ENCODE measurements at regions not wholly inside any gene's neighbourhood (a gene's known extent, or its start where the extent isn't known, plus 50 kb on each side); places are given as distances from the start of the nearest gene placed in this dataset.

- CTCF ChIA-PET: no interaction called here
- Histone ChIP-seq H3K56ac (ENCODE audit: extremely low read depth, insufficient read depth, low read length) (no peak overlapping the region), H3K9ac (ENCODE audit: low read depth, low read length) (no peak overlapping the region), H3K27me3 (ENCODE audit: control insufficient read depth, insufficient read depth, low read length) (peaks cover 40% of the 10 kb centered on the region), H2AFZ (replicated peaks; ENCODE audit: low read length, poor library complexity) (no peak overlapping the region), H2AK9ac (replicated peaks; ENCODE audit: low read depth, low read length, poor library complexity) (no peak overlapping the region), H2BK5ac (ENCODE audit: low read depth, low read length, poor library complexity, severe bottlenecking) (no peak overlapping the region), H3K27ac (ENCODE audit: insufficient read depth, low read length) (no peak overlapping the region), H4K91ac (ENCODE audit: insufficient read depth, low read depth, low read length) (no peak overlapping the region), H3K4me1 (ENCODE audit: control insufficient read depth, insufficient read depth, low read length) (no peaks in the 10 kb centered on the region), H3K4me2 (ENCODE audit: low read depth, low read length) (no peak overlapping the region), H2BK20ac (ENCODE audit: low read depth, low read length) (no peak overlapping the region), H3K14ac (replicated peaks; ENCODE audit: low read depth, low read length) (no peak overlapping the region), H3K9me1 (ENCODE audit: insufficient read depth, low read length) (no peaks in the 10 kb centered on the region), H3K18ac (ENCODE audit: low read depth, low read length) (no peak overlapping the region), H4K5ac (ENCODE audit: low read depth, low read length) (no peak overlapping the region), H3K36me3 (ENCODE audit: control insufficient read depth, insufficient read depth, low read length) (no peaks in the 10 kb centered on the region), H3K9me3 (ENCODE audit: control insufficient read depth, insufficient read depth, low read length) (0 out of 2 replicates have a peak, but pooled peaks cover 2% of the 10 kb centered on the region), H3K23ac (ENCODE audit: low read depth, low read length) (no peak overlapping the region), H3K79me1 (ENCODE audit: low read depth in 1 of 2, low read length in 2 of 2) (no peaks in the 10 kb centered on the region), H2BK120ac (ENCODE audit: low read depth, low read length) (no peak overlapping the region), H3K4ac (ENCODE audit: low read depth, low read length) (no peak overlapping the region), H4K20me1 (ENCODE audit: insufficient read depth, low read length) (no peaks in the 10 kb centered on the region), H2AK5ac (ENCODE audit: low read depth, low read length) (no peak overlapping the region), H4K8ac (ENCODE audit: low read depth in 2 of 2, low read length in 2 of 2) (no peak overlapping the region), H3K4me3 (ENCODE audit: insufficient read depth, low read depth, low read length) (no peak overlapping the region), H2BK15ac (ENCODE audit: low read depth, low read length) (no peak overlapping the region)
- WGBS, 2 experiments (ENCODE audit: extremely low coverage in 2 of 2, insufficient read length in 1 of 2): no CpG with 5 or more reads among the region's 2 CpGs
- DNase-seq (no peak), ATAC-seq (ENCODE audit: low read depth) (no peak)
- POLR2A ChIA-PET (ENCODE audit: unreplicated experiment): no interaction called here
- dilution Hi-C loops (cut with HindIII; ENCODE audit: low sequenced_read_pairs, unreplicated experiment): no loop called here
- TF ChIP-seq CTCF (conservative IDR thresholded peaks at IDR 0.05; ENCODE audit: low read depth, low read length) (no peak), RFX5 (IDR thresholded peaks at IDR 0.05; ENCODE audit: low read depth, low read length) (no peak), RAD21 (IDR thresholded peaks at IDR 0.05; ENCODE audit: low read length) (no peak), POLR2A (IDR thresholded peaks at IDR 0.05; ENCODE audit: low read depth, low read length) (no peak), ELK1 (IDR thresholded peaks at IDR 0.05; ENCODE audit: borderline replicate concordance, low read depth, low read length) (no peak), USF2 (IDR thresholded peaks at IDR 0.05; ENCODE audit: low read depth, low read length) (no peak), FOS (IDR thresholded peaks at IDR 0.05; ENCODE audit: low read depth, low read length) (no peak), MAFK (IDR thresholded peaks at IDR 0.05; ENCODE audit: low read depth, low read length) (no peak), MAZ (IDR thresholded peaks at IDR 0.05; ENCODE audit: borderline replicate concordance, low read depth, low read length) (no peak), RCOR1 (IDR thresholded peaks at IDR 0.05; ENCODE audit: insufficient replicate concordance, low read length) (no peak), NFE2L2 (IDR thresholded peaks at IDR 0.05; ENCODE audit: low read depth, low read length) (no peak), SMC3 (IDR thresholded peaks at IDR 0.05; ENCODE audit: low read depth, low read length) (no peak), BHLHE40 (IDR thresholded peaks at IDR 0.05; ENCODE audit: low read depth, low read length) (no peak), CHD1 (IDR thresholded peaks at IDR 0.05; ENCODE audit: low read depth, low read length) (no peak)
- in situ Hi-C loops (cut with MboI; ENCODE audit: low sequenced_read_pairs): no loop called here
- BruUV-seq (replicated peaks): no TSS peak
- intact Hi-C loops (cut with micrococcal nuclease): no loop called here
Measured at GRCh38 chr15:69624155-69624520, 171.5 kb downstream of the RPLP1 start.
